ENCODE measurements at regions not wholly inside any gene's neighbourhood (a gene's known extent, or its start where the extent isn't known, plus 50 kb on each side); places are given as distances from the start of the nearest gene placed in this dataset.
"Not testable (repeated sequence)": the region's sequence is repeated elsewhere in the genome, so short reads cannot be mapped to it uniquely, and the experiment has no call there.

DNA sequence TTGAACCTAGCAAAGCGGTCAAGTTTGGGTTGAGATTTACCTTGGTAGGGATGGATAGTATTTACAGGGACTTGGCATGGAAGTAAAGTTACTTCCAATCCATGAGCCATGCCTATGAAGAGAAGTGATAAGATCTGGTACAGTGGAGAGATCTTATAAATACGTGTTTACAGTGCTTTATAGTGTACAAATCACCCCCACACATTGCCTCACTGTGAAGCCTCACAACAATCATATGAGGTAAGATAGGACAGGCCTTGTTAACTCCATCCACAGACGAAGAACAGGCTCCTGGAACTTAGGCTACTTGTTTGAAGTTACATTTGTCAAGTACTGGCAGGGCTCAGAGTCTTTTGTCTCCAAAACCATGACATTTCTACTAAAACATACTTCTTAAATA lies 159.8 kb downstream of the PLPPR4 start:
- H3K36me3 Mint-ChIP-seq (ENCODE audit: low read depth, unreplicated experiment): no peaks in the 10 kb centered on the region
- H3K27me3 Mint-ChIP-seq (ENCODE audit: unreplicated experiment): peaks cover 1% of the 10 kb centered on the region
- H3K4me3 Mint-ChIP-seq (ENCODE audit: unreplicated experiment): no peak overlapping the region
- H3K9me3 Mint-ChIP-seq (ENCODE audit: unreplicated experiment): no peaks in the 10 kb centered on the region
- no peaks in the 10 kb centered on the region for H3K4me1 Mint-ChIP-seq (ENCODE audit: unreplicated experiment)
- H3K27ac Mint-ChIP-seq (ENCODE audit: unreplicated experiment): no peak overlapping the region
- no peak for TF ChIP-seq CTCF (IDR thresholded peaks at IDR 0.05; ENCODE audit: unreplicated experiment)
- no peak for DNase-seq (ENCODE audit: low spot score)

DNA sequence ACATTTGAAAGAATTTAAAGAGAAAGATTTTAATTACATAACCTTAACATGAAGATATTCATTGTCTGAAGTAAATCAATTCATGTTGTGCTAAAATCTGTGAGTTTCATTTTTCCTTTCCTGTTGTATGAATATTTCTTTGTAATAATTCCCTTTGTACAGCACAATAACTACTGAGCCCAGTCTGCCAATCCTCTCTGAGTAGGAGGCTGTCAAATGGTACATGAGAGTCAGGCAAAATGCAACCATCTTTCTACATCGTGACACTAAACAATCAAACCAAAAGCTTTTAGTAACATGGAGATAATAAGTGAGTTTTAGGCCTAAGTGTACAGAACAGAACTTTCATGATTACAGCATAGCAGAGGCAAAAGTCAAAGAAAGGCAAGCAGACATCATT lies 165.5 kb downstream of the PLPPR4 start:
- Mint-ChIP-seq H3K27ac (ENCODE audit: unreplicated experiment) (no peak overlapping the region), H3K27me3 (ENCODE audit: unreplicated experiment) (peaks cover 1% of the 10 kb centered on the region), H3K4me1 (ENCODE audit: unreplicated experiment) (no peaks in the 10 kb centered on the region), H3K9me3 (ENCODE audit: unreplicated experiment) (no peaks in the 10 kb centered on the region), H3K4me3 (ENCODE audit: unreplicated experiment) (no peak overlapping the region), H3K36me3 (ENCODE audit: low read depth, unreplicated experiment) (no peaks in the 10 kb centered on the region)
- DNase-seq (ENCODE audit: low spot score): no peak
- no peak for TF ChIP-seq CTCF (IDR thresholded peaks at IDR 0.05; ENCODE audit: unreplicated experiment)

DNA sequence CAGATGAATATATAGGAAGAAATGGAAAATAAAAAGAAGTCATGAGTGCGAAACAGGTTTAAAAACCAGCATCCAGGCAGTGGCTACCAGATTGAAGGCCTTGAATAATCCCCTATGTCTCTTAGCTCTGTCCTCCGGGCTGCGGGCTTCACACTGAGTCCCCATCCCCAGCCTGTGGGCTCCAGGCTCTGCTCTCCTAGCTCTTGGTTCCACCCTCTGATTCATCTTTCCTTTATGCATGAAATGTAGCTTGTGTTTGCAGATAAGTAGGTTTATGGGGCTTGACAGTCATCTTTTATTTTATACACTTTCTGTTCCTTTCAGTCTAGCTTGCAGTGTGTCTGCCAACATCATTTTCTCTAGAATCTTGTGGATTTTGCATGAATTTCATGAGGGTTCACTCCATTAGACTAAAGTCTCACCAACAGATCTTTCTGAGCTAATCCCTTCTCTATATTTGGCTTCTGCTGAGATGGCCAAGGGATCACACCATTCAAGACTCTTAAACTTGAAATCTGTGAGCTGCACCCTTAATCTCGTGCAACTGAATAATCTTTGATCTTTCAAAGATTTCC lies 174.5 kb downstream of the PLPPR4 start:
- DNase-seq (ENCODE audit: low spot score): no peak
- Mint-ChIP-seq H3K4me1 (ENCODE audit: unreplicated experiment) (no peaks in the 10 kb centered on the region), H3K4me3 (ENCODE audit: unreplicated experiment) (no peak overlapping the region)

DNA sequence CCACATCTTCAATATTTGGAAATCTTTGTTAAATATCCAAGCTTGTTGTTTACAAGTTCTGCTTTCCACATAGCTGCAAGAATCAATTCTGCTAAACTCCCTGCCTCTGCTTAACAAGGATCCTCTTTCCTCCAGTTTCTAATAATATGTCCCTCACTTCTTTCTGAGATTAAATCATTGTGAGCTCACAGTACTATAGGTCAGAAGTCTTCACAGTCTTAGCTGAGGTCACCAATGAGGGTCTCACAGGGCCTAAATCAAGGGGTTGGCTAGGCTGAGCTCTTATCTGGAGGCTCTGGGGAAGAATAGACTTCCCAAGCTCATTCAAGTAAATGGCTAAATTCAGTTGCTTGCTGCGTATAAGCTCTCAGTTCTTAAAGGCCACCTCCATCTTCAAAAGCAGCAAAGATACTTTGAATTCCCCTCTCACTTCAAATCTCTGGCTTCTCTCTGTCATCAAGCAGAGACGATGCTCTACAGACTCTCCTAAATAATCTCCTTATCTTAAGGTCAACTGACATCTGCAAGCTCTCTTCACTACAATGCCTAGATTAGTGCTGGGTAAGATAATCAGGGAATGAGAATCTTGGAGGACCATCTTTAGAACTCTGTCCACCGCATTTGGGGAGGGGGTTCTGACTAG lies 175.3 kb downstream of the PLPPR4 start:
- DNase-seq (ENCODE audit: low spot score): no peak
- Mint-ChIP-seq H3K4me1 (ENCODE audit: unreplicated experiment) (no peaks in the 10 kb centered on the region), H3K36me3 (ENCODE audit: low read depth, unreplicated experiment) (no peaks in the 10 kb centered on the region), H3K4me3 (ENCODE audit: unreplicated experiment) (no peak overlapping the region), H3K27ac (ENCODE audit: unreplicated experiment) (no peak overlapping the region), H3K27me3 (ENCODE audit: unreplicated experiment) (no peaks in the 10 kb centered on the region), H3K9me3 (ENCODE audit: unreplicated experiment) (no peaks in the 10 kb centered on the region)
- TF ChIP-seq CTCF (IDR thresholded peaks at IDR 0.05; ENCODE audit: unreplicated experiment): no peak

More for the DNA sequence above, 174.5 kb downstream of the PLPPR4 start:
- no peaks in the 10 kb centered on the region for H3K27me3 Mint-ChIP-seq (ENCODE audit: unreplicated experiment)
- TF ChIP-seq CTCF (IDR thresholded peaks at IDR 0.05; ENCODE audit: unreplicated experiment): no peak
- no peaks in the 10 kb centered on the region for H3K9me3 Mint-ChIP-seq (ENCODE audit: unreplicated experiment)
- H3K27ac Mint-ChIP-seq (ENCODE audit: unreplicated experiment): no peak overlapping the region
- no peaks in the 10 kb centered on the region for H3K36me3 Mint-ChIP-seq (ENCODE audit: low read depth, unreplicated experiment)

- no peaks in the 10 kb centered on the region for H3K27me3 Mint-ChIP-seq (ENCODE audit: unreplicated experiment)
- H3K4me1 Mint-ChIP-seq (ENCODE audit: unreplicated experiment): no peaks in the 10 kb centered on the region
- H3K36me3 Mint-ChIP-seq (ENCODE audit: low read depth, unreplicated experiment): no peaks in the 10 kb centered on the region
- no peak overlapping the region for H3K27ac Mint-ChIP-seq (ENCODE audit: unreplicated experiment)
- TF ChIP-seq CTCF (IDR thresholded peaks at IDR 0.05; ENCODE audit: unreplicated experiment): no peak
- H3K9me3 Mint-ChIP-seq (ENCODE audit: unreplicated experiment): no peaks in the 10 kb centered on the region
- H3K4me3 Mint-ChIP-seq (ENCODE audit: unreplicated experiment): no peak overlapping the region
- no peak for DNase-seq (ENCODE audit: low spot score)
Measured at GRCh38 chr1:99441299-99442095, 177.2 kb downstream of the PLPPR4 start.

DNA sequence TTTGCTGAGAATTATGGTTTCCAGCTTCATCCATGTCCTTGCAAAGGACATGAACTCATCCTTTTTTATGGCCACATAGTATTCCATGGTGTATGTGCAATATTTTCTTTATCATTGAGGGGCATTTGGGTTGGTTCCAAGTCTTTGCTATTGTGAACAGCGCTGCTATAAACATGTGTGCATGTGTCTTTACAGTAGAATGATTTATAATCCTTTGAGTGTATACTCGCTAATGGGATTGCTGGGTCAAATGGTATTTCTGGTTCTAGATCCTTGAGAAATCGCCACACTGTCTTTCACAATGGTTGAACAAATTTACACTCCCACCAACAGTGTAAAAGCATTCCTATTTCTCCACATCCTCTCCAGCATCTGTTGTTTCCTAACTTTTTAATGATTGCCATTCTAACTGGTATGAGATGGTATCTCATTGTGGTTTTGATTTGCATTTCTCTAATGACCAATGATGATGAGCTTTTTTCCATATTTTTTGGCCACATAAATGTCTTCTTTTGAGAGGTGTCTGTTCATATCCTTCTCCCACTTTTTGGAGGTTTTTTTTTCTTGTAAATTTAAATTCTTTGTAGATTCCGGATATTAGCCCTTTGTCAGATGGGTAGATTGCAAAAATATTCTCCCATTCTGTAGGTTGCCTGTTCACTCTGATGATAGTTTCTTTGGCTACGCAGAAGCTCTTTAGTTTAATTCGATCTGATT lies 180.1 kb downstream of the PLPPR4 start:
- H3K4me1 Mint-ChIP-seq (ENCODE audit: unreplicated experiment); H3K36me3 Mint-ChIP-seq (ENCODE audit: low read depth, unreplicated experiment); H3K4me3 Mint-ChIP-seq (ENCODE audit: unreplicated experiment); H3K27ac Mint-ChIP-seq (ENCODE audit: unreplicated experiment); H3K27me3 Mint-ChIP-seq (ENCODE audit: unreplicated experiment); H3K9me3 Mint-ChIP-seq (ENCODE audit: unreplicated experiment); DNase-seq (ENCODE audit: low spot score): not testable (repeated sequence)
